Eye (tissue), 1 donor: ENCODE measurements at regions not wholly inside any gene's neighbourhood (a gene's known extent, or its start where the extent isn't known, plus 50 kb on each side); places are given as distances from the start of the nearest gene placed in this dataset.

Experiments
- DNase-seq: peaks from one replicate; pipeline ENCODE4 v3.0.0-alpha.2; 2015

DNA sequence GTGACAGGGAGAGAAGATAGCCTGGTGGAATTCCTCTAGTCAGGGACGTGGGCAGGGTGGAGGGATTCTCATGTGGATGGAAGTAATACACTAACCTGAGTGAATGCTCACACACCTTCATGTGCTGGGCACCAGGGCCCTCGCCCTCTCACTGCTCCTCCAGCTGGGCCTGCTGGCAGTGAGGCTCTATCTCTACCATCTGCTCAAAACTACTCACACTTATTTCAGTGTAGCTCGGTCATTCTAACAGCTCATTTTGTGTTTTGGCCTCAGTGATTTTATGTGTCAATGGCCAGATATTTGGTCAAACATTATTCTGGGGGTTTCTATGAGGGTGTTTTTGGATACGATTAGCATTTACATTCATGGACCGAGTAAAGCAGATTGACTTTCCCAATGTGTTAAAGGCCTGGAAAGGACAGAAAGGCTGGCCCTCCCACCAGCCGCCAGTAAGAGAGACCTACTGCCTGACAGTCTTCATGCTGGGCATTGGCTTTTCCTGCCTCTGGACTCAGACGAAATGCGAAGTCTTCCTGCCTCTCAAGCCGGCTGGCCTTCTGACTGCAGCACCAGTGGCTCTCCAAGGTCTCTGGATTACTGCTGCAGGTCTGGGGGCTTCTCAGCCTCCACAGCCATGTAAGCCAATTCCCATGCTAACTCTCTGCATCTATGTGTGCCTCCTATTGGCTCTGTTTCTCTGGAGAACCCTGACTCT is 335.4 kb downstream of the CXCL12 start:
- DNase-seq = no peak

DNA sequence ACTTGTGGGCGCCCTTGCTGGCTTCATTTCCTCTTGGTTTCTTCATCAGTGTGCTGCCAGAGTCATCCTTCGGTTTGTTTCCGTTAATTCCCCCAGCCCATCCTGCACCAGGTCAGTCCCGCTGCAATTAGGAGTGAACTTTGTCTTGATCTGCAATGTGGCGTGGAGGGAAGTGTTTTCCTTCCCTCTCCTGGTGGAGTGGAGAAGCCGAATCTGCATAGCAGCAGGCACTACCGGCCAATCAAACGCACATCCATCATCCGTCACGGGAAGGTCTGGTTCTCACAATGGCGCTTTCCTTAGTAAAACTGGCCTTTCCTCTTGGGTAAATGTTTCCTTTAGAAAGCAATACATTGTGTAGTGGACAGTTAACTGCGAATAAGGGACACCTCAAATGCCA is 337.5 kb downstream of the CXCL12 start:
- DNase-seq = no peak

DNA sequence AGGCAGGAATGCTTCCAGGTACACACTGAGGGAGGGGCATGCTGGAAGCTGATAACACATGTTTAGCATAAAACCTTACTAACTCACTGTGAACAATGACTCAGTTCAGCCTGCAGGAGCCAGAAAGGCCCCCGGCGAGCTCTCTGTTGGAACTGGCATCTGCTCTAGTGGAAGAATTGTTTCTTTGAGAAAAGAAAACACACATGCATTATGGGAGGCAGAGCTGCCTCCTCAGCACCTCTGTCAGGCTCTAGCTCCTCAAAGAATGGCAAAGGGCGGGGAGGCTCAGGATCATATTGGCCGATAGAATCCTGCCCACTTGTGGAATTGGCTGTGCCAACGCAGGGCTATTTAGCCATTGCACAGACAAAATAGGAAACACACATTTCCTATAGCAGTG is 338.3 kb downstream of the CXCL12 start:
- no peak for DNase-seq

DNA sequence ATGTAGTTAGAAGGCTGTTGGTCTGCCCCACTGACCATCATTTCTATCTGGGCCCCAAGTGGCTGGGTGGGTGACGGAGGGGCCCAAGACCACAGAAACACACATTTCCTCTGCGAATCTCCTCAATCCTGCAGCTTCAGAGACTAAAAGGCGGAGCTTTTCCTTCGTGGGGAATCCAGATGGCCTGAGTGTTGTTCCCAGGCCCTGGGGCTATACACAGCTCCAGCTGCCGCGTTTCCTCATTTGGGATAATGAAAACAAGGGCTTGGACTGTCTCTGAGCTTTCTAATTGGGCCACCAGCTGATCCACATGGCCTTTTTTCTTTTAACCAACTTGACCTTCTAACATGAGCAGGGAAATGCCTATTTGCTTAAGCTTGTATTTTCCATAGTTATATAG is 339.9 kb downstream of the CXCL12 start:
- peak; percentile 81 for DNase-seq

DNA sequence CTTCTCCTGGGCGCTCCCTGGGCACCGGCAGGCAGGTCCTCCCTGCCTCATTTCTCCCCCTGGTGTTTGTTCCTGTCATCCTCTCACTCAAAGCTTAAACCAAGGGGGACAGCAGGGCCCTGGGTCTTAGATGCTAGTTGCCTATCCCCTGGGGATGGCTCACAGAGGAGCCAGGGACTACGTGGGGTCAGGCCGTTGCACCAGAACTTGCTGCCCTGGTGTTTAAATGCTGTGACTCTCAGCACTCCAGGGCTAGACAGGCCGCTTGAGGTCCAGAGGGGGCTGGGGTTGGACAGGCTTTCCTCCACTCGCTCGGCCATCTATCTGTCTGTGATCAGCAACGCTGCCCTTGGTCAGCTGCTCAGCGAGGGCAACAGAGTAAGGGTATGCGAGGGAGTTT is 340.3 kb downstream of the CXCL12 start:
- no peak for DNase-seq

DNA sequence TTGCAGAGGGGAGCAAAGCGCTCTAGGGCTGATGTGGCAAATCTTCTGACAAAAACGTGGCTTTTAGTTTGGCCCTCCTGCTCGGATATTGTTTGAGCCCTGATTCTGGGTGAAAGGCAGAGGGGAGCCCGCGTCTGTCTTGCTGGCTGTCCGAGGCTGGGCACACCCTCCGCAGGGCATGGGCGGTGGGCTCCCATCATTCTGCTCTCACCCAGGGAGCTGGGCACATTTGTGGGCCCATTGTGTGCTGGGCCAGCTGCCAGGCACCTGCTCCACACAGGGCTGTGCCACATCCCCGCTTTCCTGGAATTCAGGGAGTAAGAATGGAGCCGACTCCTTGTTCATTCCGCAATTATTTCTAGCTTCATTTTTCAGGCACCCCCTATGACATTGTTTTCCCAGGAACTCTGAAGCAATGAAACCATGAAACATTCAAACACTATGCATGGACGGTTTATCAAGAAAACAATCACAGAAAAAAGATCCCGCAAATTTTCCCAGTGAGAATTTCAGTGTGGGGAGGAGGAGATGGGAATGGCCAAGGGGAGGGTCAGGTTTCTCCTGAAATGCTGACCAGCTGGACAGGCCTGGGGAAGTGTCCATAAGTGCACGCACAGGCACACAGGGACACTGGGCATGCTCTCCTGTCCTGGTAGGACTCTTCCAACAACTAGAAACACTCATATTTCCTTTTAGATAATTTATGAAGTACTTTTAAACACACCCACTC is 341.1 kb downstream of the CXCL12 start:
- no peak for DNase-seq

DNA sequence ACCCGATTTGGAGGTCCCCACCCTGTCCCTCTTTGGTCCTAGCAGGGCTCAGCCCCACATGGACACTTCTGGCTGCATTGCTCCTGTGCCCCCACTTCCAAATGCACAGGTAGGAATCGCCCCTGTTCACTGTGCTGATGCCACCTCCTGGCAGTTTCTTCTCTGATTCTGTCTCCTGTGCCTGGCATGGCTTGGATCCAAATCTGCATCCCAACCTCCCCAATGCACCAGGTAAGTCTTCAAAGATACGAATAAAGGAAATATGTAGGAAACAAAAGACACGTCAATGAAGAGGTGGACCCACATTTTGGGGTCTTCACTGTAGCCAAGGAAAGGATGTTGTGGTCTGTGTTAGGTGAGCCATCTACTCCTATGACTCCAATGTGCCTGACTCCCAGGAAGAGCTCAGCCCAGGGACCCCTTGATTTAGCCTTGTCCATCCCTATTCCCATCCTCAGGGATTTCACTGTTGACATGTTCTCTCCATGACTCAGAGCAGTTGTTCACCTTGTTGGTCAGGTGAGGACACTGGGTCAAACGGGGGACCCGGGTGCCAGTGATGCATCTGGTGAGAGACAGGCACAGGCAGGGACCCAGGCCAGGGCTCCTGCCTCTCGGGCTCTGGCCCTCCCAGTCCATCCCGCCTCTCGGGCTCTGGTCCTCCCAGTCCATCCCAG is 341.8 kb downstream of the CXCL12 start:
- DNase-seq = no peak

DNA sequence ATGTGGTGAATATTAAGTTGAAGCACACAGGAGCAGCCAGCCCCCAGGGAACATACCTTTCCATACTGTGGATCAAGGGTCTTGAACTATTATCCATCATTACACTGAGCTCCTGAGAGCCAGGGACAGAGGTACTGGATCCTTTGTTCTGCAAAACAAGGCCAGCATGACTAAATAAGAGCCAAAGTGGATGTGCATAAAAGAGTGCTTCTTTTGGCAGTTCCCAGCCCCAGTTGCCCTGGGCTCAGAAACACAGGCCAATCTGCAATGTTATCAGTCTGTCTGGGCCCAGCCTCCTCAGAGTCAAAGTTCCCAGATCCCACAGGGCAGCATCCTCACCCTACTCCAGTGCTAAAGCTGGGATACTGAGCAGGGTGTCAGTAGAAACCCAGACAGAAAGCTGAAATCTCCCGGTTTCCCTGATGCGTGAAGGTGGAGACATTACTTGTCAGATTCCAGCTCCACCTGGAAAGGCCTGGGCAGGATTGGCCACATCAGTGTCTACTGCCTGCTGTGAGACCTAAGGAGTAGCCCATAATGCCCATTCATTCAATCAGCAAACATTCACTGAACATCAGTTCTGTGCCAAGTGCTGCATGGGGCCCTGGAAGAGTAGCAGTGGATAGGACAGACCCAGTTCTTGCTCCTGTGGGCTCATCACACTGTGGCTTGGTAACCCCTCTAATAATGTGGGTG is 342.7 kb downstream of the CXCL12 start:
- DNase-seq = no peak

DNA sequence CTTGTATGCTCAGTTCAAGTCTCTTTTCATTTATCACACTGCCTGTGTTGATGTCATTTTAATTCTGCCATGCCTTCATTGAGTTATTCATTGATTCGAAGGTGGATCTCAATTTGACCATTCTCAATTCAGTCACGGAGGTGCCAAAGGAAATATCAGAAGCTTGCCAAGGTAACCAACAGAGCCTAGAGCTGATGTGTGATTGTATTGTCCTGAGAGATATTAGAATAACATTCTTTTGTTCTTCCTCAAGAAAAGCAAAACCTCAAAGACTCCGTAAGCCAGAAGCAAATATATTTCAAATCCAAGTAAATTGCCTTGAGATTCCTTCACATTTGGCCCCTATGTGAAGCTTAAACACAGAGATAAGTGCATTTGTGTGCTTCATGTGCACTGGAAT is 345.3 kb downstream of the CXCL12 start:
- no peak for DNase-seq

DNA sequence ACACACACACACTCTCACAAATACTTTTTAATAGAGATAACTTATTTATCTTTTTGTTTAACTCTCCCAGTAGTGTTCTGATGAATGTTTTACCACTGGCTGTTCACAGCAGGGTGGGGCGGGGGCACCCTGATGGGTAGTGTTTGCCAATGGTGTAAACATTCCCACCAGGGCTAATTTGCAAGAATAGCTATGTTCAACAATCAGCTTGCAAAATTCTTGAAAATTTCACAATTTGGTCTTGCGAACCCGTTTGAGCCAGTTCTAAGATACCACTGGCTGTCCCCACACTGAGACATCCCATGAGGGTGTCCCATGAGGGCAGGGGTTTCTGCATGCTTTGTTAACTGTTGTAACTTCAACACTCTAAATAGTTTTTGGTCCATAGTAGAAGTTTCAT is 348.5 kb downstream of the CXCL12 start:
- no peak for DNase-seq

DNA sequence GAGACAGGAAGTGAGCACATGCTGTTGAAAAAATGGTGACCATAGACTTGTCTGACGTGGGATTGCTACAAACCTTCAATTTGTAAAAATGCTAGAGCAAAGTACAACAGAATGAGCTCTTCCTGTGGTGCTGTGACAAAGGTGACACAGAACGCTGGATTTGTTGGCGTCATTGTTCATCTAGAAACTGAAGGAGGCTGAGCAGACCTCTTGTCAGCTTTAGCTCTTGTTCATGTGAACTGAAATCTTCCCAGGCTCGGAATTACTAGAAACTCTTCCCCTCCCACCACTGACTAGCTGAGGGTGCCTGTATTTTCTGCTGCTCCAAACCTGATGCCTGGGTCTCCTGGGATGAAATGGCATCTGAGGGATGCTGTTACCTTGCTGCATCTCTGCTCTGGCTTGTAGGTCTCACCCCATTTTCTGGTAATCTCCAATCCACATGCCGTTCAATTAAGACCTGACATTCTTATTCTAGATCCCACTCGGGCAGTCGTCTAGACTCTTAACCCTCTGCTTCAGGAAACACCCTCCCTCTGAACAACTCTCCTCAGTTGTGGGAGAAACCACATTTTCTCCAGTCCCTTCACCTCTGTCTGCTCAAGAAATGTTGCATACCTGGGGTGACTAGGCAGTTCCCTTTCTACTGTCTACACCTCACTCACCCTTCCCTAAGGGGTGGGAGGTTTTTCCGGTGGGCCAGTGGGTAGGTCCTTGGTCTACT is 349.3 kb downstream of the CXCL12 start:
- DNase-seq = no peak

DNA sequence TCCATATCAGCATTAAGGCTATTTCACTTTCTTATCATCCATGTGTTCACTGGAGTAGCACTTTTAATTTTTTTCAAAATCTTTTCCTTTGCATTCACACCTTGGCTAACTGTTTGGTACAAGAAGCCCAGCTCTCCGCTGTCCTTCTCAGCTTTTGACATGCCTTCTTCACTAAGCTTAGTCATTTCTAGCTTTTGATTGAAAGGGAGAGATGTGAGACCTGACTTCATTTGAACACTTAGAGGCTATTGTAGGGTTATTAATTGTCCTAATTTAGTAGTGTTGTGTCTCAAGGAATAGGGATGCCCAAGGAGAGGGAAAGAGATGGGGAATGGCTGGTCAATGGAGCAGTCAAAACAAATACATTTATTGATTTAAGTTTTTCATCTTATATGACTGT is 350.0 kb downstream of the CXCL12 start:
- DNase-seq = no peak

DNA sequence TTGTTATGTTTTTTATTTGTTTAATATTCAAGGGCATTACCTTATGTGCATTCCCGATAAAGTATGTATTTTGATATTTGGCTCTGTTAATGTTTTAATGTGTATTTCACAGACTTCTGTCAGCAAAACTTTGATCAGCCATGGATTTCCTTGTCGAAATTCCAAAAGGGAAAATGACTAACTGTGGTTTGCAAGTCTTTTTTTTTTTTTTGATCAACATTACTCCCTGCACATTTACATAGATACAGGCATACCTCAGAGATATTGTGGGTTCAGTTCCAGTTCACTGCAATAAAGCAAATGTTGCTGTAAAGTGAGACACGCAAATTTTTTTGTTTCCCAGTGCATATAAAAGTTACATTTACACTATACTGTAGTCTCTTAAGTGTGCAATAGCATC is 351.9 kb downstream of the CXCL12 start:
- no peak for DNase-seq

DNA sequence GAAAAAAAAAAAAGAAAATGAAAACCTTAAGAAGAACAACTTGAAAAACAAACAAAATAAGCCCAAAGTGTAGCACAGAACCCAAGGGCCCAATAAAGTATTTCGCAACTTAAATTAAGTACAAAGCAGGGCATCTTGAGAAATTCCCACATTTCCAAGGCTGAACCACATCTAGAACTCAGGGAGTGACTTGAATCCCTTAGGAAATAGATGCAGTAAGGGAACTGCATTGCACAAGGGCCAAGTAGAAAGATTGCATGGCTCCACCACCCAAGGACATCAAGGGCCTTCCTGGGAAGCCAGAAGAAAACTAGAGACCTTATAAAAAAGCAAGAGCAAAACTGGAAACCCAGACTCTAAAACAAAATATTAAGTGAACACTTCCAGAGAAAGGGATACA is 352.7 kb downstream of the CXCL12 start:
- no peak for DNase-seq

DNA sequence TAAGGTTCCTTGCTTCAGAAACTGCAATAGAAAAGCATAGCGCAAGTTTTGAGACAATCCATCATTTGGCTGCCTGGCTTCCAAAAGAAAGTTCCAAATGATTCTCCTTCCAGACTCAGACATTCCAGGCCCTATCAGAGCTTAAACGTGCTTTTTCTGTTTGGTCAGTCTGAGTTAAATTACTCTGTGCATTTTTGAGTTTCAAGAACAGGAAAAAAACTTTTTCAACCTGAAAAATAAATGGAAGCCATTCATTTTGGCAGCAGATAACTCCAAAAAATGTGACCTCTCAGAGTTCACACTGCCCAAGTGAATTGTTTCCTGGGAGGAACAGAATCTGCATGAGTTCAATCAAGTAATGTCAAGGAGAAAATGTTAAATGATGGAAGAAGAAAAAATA is 354.2 kb downstream of the CXCL12 start:
- DNase-seq = no peak

DNA sequence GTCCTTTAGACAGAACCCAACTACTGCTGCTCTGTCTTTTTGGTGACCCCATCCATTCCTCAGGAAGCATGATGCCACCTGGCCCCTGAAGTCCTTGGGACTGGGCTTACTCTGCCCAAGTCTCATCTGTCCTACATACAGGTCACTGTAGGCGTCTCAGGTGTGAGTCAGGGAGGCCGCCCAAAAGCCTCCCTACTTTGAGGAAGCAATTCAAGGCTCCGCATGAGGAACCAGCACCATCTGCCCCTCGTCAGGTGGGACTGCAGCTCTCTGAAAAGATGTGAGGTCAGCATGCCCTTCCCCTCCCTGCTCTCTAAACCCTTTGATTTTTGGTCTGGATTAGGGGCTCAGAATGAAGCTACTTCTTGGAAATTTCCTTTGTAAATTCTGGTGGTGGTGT is 354.8 kb downstream of the CXCL12 start:
- DNase-seq = no peak

DNA sequence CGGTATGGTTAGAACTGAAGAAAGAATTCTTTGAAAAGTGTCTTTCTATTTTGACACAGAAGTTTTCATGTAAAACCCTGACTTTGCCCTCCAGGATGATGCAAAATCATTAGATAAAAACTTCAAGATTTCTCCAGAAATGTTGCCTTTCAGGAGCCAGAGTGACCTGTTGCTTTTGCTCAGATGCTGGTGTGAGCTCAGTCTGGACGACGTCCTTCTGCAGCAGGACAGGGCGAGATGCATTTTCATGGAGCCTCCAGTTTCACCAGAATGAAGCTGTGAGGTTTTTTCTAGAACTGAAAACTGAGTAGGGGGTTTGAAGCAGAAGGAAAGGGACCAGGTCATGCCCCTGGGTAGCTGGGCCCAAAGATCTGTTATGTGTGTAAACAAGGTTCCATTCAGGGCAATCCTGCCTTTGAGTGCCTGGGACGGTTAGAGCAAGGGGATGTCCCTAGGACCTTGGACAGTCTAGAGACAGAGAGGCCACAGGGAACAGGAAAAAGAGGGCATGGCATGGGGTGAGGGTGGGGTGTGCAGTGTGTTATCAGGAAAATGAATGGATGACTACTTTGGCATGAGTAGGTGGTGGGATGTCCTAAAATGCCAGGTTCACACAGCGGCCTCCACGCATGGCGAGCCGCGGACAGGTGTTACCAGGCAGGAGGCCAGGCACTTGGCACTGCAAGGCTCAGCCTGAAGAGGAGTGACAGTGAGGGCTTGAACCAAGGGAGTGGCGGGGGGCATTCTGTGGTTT is 356.3 kb downstream of the CXCL12 start:
- no peak for DNase-seq

DNA sequence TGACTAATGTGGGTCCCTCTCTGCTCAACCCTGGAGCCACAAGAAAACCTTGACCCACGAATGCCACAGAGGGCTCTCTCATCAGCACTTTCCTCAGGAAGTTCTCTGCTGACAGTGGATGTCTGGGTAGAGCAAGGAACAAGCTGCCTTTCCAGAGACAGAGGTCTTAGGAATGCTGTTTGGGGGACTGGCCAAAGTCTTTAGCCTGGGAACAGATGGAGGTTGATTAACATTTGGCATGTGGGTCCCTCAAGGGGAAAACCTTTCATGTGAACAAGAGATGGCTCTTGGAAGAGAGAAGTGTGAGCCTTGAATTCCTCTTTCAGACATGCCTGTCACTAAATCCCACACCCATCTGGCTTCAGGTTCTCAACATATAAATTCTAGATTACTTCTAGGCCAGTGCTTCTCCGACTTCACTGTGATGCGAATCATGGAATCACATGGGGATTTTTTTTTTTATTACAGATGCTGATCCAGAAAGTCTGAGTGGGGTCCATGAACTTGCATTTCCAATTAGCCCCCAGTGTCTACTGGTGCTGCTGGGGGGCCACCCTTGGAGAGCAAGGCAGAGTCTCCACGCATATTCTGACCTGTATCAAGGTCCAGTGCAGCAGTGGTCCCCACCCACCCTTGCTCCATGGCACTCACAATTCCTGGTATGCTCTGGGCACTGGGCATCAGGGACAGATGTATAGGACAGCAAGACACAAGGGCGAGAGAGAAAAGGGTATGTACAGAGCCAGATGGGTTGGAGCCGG is 360.4 kb downstream of the CXCL12 start:
- no peak for DNase-seq

DNA sequence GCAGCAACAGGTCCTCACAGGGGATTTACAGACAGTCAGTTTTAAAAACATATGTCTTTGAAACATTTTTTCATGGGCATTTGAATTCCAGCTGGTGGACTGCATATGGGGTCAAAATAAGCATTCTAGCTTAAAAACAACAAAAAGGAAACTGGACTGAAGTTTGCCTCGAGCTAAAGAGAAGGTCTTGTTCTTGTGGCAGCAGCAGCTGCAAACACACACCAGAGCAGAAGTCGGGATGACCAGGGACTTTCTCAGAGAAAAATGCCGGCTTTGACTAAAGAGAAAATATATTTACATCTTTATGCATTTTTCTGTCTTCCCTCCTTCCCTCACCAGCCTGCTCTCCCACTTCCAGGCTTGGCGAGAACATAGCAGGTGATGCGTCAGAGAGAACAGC is 361.4 kb downstream of the CXCL12 start:
- DNase-seq = no peak

DNA sequence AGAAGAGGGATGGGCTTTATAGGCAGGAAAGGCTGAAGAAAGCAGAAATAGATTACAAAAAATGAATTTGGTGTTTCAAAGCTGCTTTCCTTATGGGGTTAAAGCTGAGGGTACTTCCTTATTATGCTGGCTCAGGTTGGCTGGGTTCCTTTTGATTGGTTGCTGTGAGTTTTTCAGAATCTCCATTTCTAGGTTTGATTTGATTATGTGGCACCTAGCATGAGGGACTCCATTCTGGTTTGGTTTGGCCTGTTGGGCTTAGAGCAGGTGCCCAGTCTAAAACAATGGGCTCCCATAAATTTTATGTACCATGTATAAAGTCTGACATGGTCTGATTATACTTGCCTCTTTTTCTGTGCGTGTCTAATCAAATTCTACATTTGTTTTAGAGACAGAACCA is 362.7 kb downstream of the CXCL12 start:
- no peak for DNase-seq
